HG03439 (cell line): ENCODE measurements at regions not wholly inside any gene's neighbourhood (a gene's known extent, or its start where the extent isn't known, plus 50 kb on each side); places are given as distances from the start of the nearest gene placed in this dataset.

Experiments
- ATAC-seq: cut with Tn5 transposase; IDR thresholded peaks from one replicate; pipeline ENCODE4 v1.9.1; 2021; ENCODE audit warnings: mild to moderate bottlenecking, moderate library complexity; ENCODE audit not compliant: unreplicated experiment

- ATAC-seq, result no peak
These were observed 343.5 kb downstream of the IDS start for GRCh38 chrX:149161435-149162088.

- ATAC-seq, result no peak
These were observed 347.1 kb downstream of the IDS start for GRCh38 chrX:149157976-149158375.

- no peak for ATAC-seq
These were observed 352.2 kb downstream of the IDS start for GRCh38 chrX:149152941-149153340.

- no peak for ATAC-seq
These were observed 353.0 kb downstream of the IDS start for GRCh38 chrX:149151805-149152757.

- no peak for ATAC-seq
These were observed 359.2 kb downstream of the IDS start for GRCh38 chrX:149145845-149146285.

- no peak for ATAC-seq
These were observed 373.3 kb downstream of the IDS start for GRCh38 chrX:149131774-149132173.

GRCh38 chrX:149129767-149130166 is 375.3 kb downstream of the IDS start:
- ATAC-seq, result no peak

- ATAC-seq, result no peak
These were observed 380.5 kb downstream of the IDS start for GRCh38 chrX:149124526-149125108.

GRCh38 chrX:149121206-149121920 is 383.7 kb downstream of the IDS start:
- ATAC-seq, result no peak

- no peak for ATAC-seq
These were observed 384.6 kb downstream of the IDS start for GRCh38 chrX:149120459-149120858.

- no peak for ATAC-seq
These were observed 390.2 kb downstream of the IDS start for GRCh38 chrX:149114874-149115273.

GRCh38 chrX:149114001-149114400 is 391.1 kb downstream of the IDS start:
- no peak for ATAC-seq

GRCh38 chrX:149097786-149098185 is 407.3 kb downstream of the IDS start:
- ATAC-seq, result no peak

GRCh38 chrX:149092179-149092578 is 412.9 kb downstream of the IDS start:
- ATAC-seq, result no peak

GRCh38 chrX:149079805-149080406 is 425.2 kb downstream of the IDS start:
- no peak for ATAC-seq

GRCh38 chrX:149074398-149074797 is 430.7 kb downstream of the IDS start:
- no peak for ATAC-seq

GRCh38 chrX:149073479-149073878 is 431.6 kb downstream of the IDS start:
- ATAC-seq, result no peak

GRCh38 chrX:149069899-149070298 is 435.2 kb downstream of the IDS start:
- ATAC-seq, result no peak

GRCh38 chrX:149060921-149061320 is 444.2 kb downstream of the IDS start:
- ATAC-seq, result no peak
